ENCODE measurements at regions not wholly inside any gene's neighbourhood (a gene's known extent, or its start where the extent isn't known, plus 50 kb on each side); places are given as distances from the start of the nearest gene placed in this dataset.
"Not testable (repeated sequence)": the region's sequence is repeated elsewhere in the genome, so short reads cannot be mapped to it uniquely, and the experiment has no call there.

DNA sequence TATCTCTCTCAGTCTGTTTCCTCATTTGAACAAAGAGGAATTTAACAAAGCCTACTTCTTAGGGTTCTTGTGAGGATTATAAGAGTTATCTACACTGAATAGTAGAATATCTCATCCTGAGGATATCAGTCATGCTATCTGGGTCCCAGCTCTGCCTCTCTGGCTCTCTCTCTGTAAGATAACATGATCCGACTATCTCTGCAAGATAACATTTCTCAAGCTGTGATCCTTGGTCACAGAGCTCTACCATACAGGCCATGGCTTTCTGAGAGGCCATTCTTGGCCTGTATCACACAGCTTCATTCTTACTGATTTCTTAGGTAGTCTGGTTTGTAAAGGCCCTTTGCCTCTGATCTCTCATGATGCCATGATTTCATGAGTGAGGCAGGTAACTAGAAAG lies 71.0 kb upstream of the TRABD2B start:
- in situ Hi-C loops (cut with MboI; ENCODE audit: low sequenced_read_pairs in 4 of 4) (loop anchor here in 2 of 4 donors (10.0 to 25.0 kb wide), 3 partner anchors 73 to 333 kb away; partner anchors contain the start of gene TRABD2B (in 1 of the 2)), intact Hi-C loops (cut with DNase I; ENCODE audit: low total_unique reads) (no loop called here)
- no peaks in the 10 kb centered on the region for H3K36me3 ChIP-seq
- TF ChIP-seq, protein P1, sequence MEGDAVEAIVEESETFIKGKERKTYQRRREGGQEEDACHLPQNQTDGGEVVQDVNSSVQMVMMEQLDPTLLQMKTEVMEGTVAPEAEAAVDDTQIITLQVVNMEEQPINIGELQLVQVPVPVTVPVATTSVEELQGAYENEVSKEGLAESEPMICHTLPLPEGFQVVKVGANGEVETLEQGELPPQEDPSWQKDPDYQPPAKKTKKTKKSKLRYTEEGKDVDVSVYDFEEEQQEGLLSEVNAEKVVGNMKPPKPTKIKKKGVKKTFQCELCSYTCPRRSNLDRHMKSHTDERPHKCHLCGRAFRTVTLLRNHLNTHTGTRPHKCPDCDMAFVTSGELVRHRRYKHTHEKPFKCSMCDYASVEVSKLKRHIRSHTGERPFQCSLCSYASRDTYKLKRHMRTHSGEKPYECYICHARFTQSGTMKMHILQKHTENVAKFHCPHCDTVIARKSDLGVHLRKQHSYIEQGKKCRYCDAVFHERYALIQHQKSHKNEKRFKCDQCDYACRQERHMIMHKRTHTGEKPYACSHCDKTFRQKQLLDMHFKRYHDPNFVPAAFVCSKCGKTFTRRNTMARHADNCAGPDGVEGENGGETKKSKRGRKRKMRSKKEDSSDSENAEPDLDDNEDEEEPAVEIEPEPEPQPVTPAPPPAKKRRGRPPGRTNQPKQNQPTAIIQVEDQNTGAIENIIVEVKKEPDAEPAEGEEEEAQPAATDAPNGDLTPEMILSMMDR (IDR thresholded peaks at IDR 0.05 in 4 of 5, conservative IDR thresholded peaks at IDR 0.05 in 1 of 5), result no peak
- TF ChIP-seq POLR2A (IDR thresholded peaks at IDR 0.05), result no peak
- H3K9me3 ChIP-seq, result no peaks in the 10 kb centered on the region
- DNase-seq (no peak), ATAC-seq (no peak)
- peaks cover 0 to under 1% (median 0%) of the 10 kb centered on the region in 3 donors for H3K27me3 ChIP-seq
- no peak overlapping the region for H3K27ac ChIP-seq
- no peak overlapping the region for H3K4me3 ChIP-seq
- no peaks in the 10 kb centered on the region for H3K4me1 ChIP-seq

DNA sequence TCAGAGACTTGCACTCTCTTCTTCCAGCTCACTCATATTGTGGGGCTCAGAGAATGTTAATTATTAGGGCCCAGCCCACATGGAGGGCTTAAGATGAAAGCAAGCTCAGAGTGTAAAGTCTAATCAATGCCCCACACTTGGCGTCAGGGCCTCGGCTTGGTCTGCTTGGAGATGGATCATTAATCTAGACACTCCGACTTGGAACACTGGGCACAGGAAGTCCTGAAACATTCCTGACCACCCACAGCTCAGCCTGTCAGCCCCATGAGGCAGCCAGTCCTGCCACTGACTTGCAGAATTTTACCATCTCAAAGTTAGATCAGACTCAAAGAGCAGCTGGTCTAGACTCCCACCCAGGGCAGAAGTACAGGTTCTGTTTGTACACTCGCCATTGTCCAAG lies 69.8 kb upstream of the TRABD2B start:
- no peak overlapping the region for H3K27ac ChIP-seq
- H3K4me3 ChIP-seq, result no peak overlapping the region
- ATAC-seq (no peak), DNase-seq (no peak)
- H3K4me1 ChIP-seq, result no peaks in the 10 kb centered on the region
- intact Hi-C loops (cut with DNase I; ENCODE audit: low total_unique reads), result no loop called here
- in situ Hi-C loops (cut with MboI; ENCODE audit: low sequenced_read_pairs in 4 of 4), result loop anchor here in 2 of 4 donors (10.0 to 25.0 kb wide), 3 partner anchors 72 to 332 kb away; partner anchors contain the start of gene TRABD2B (in 1 of the 2)
- H3K27me3 ChIP-seq, result no peaks in the 10 kb centered on the region
- no peaks in the 10 kb centered on the region for H3K9me3 ChIP-seq
- TF ChIP-seq, protein P1 (IDR thresholded peaks at IDR 0.05 in 4 of 5, conservative IDR thresholded peaks at IDR 0.05 in 1 of 5), result no peak
- TF ChIP-seq POLR2A (IDR thresholded peaks at IDR 0.05), result no peak
- H3K36me3 ChIP-seq, result no peaks in the 10 kb centered on the region

DNA sequence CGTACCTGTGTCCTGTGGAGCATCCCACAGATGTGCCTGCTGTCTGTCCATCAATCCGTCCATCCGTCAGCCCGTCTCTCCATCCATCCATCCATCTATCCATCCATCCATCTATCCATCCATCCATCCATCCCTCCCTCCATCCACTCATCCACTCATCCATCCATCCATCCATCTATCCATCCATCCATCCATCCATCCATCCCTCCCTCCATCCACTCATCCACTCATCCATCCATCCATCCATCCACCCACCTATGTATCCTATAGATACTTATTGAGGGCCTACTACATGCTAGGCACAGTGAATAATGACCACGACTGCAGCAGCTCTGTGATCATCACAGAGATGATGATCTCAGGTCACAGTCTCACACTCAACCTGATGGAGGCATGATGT lies 67.5 kb upstream of the TRABD2B start:
- intact Hi-C loops (cut with DNase I; ENCODE audit: low total_unique reads); H3K9me3 ChIP-seq; ATAC-seq; DNase-seq; H3K4me1 ChIP-seq; H3K27me3 ChIP-seq; H3K27ac ChIP-seq; H3K4me3 ChIP-seq; H3K36me3 ChIP-seq: not testable (repeated sequence)
- in situ Hi-C loops (cut with MboI; ENCODE audit: low sequenced_read_pairs in 4 of 4), result loop anchor here in 2 of 4 donors (10.0 to 25.0 kb wide), 3 partner anchors 70 to 330 kb away; partner anchors contain the start of gene TRABD2B (in 1 of the 2)

DNA sequence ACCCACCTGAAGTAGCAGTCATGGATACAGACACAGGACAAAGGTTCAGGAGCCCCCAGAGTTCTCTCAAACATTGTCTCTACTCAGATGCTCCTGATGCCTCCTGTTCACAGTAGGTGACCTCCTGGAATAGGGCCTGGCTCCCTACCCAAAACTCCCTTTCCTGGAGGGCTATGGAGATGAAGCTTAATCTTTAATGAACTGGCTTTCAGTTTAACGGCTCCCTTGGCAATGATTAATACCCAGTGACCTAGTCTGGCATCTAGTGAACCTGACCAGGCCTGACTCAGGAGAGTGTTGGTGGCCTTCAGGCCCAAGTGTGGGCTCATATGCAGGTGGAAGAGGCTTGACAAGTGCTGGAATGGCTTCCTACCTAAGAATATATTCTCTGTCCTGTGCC lies 65.2 kb upstream of the TRABD2B start:
- no peak for TF ChIP-seq POLR2A (IDR thresholded peaks at IDR 0.05)
- TF ChIP-seq, protein P1 (IDR thresholded peaks at IDR 0.05 in 4 of 5, conservative IDR thresholded peaks at IDR 0.05 in 1 of 5), result no peak
- intact Hi-C loops (cut with DNase I; ENCODE audit: low total_unique reads) (no loop called here), in situ Hi-C loops (cut with MboI; ENCODE audit: low sequenced_read_pairs in 4 of 4) (loop anchor here in 2 of 4 donors (10.0 to 25.0 kb wide), 3 partner anchors 68 to 328 kb away; partner anchors contain the start of gene TRABD2B (in 1 of the 2))
- Histone ChIP-seq H3K4me1 (no peaks in the 10 kb centered on the region), H3K27me3 (no peaks in the 10 kb centered on the region), H3K4me3 (no peak overlapping the region), H3K9me3 (no peaks in the 10 kb centered on the region), H3K27ac (no peak overlapping the region), H3K36me3 (no peaks in the 10 kb centered on the region)
- ATAC-seq (no peak), DNase-seq (no peak)

DNA sequence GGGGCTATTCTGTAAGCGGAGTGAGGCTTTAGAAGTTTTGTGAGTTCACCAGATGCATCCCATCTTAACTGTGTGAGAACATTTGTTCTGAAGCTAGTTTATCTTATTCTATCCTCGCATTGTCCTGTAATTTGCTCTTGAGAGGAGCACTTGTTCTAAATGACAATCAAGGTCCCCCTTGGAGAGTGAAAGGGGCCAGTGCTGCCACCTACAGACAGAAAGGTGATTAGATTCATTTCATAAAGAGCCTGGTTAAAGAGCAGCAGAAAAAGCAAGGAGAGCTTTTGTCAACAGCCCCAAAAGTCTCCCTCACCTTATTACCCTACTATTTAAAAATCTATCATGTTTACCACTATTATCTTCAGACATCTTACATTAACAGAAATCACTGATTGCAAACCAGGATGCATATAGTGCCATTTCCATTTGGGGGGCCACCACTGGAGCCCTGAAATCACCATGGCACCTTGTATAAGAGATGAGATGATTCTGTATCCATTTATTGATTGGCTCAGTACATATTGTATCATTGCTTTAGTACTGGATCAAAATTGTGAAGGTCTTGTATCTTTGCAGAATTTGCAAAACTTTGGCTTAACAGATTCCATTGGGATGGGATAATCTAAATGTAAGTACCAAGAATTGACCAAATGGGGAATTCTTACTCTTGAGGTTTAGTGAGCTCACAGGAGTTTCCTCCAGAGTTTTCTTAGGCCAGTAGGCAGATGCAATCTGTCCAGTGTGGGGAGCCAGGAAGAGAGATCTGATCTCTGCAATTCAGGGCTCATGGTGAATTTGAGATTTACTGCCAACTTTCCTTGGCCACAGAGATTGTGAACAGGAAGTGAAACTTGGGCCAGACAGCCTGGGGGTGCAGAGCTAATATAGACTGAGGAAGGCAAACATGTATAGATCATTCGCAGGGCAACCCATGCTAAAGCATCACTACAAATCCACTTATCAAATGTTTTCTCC lies 64.3 kb upstream of the TRABD2B start:
- DNase-seq, result peak; percentile 32 to 62
- TF ChIP-seq, protein P1 (IDR thresholded peaks at IDR 0.05 in 4 of 5, conservative IDR thresholded peaks at IDR 0.05 in 1 of 5), result peak; percentile 63 to 74 (median 66)
- no peak for TF ChIP-seq POLR2A (IDR thresholded peaks at IDR 0.05)
- in situ Hi-C loops (cut with MboI; ENCODE audit: low sequenced_read_pairs in 4 of 4), result loop anchor here in 2 of 4 donors (10.0 to 25.0 kb wide), 3 partner anchors 67 to 327 kb away; partner anchors contain the start of gene TRABD2B (in 1 of the 2)

More for the DNA sequence above, 64.3 kb upstream of the TRABD2B start:
- intact Hi-C loops (cut with DNase I; ENCODE audit: low total_unique reads), result loop anchor here (1.0 kb wide), 3 partner anchors 64 to 323 kb away; partner anchors contain the start of gene TRABD2B
- no peak overlapping the region for H3K27ac ChIP-seq
- H3K4me3 ChIP-seq, result no peak overlapping the region
- ATAC-seq, result peak; percentile 91 to 92
- H3K27me3 ChIP-seq, result no peaks in the 10 kb centered on the region
- H3K4me1 ChIP-seq, result no peaks in the 10 kb centered on the region
- H3K36me3 ChIP-seq, result no peaks in the 10 kb centered on the region
- no peaks in the 10 kb centered on the region for H3K9me3 ChIP-seq
